Right lung (tissue), 2 donors: ENCODE measurements at regions not wholly inside any gene's neighbourhood (a gene's known extent, or its start where the extent isn't known, plus 50 kb on each side); places are given as distances from the start of the nearest gene placed in this dataset.
"Not testable (repeated sequence)": the region's sequence is repeated elsewhere in the genome, so short reads cannot be mapped to it uniquely, and the experiment has no call there.

ENCODE experiments used
- DNase-seq, 2 donors: peaks; one replicate each; pipeline ENCODE4 v3.0.0-alpha.2; 2013

DNA sequence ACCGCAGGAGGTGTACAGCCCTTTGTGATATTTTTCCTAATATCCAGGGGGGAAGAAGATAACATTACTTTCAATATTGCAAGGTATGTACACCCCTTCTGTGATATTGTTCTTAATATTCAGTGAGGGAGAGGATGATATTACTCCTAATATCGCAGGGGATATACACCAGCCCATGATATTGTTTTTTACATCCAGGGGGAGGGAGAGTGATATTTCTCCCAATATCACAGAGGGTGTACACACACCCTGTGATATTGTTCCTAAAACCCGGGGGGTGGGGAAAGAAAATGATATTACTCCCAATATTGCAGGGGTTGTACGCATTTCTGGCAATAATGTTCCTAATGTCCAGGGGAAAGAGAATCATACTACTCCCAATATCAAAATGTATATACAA lies 58.0 kb upstream of the SLC25A48 start:
- DNase-seq = no peak

- no peak for DNase-seq
Measured at GRCh38 chr5:135761746-135762145, 72.7 kb upstream of the SLC25A48 start.

DNA sequence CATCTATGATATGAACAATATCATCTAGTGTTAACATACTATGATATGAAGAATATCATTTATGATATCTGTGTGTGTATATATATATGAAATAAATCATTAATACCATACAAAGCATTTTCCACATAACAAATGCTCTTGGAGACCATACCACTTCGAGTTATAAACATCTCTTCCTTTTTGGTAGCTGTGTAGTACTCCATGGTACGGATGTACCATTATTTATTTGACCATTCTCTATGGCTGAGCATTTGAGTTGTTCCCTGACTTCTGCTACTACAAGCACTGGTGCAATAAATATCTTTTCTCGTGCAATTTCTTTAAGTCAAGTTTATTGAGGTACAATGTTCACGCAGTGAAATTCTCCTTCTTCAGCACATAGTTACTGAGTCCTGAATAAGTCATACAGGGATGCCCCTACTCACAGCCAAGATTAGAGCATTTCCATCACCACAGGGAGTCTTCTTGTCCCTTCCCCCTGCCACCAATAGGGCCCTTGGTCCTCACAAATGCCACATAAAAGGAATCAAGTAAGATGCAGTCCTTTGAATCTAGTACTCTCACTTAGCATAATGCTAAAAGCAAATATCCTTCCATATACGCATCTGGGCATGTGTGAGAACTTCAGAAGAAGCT lies 75.2 kb upstream of the SLC25A48 start:
- DNase-seq = no peak

DNA sequence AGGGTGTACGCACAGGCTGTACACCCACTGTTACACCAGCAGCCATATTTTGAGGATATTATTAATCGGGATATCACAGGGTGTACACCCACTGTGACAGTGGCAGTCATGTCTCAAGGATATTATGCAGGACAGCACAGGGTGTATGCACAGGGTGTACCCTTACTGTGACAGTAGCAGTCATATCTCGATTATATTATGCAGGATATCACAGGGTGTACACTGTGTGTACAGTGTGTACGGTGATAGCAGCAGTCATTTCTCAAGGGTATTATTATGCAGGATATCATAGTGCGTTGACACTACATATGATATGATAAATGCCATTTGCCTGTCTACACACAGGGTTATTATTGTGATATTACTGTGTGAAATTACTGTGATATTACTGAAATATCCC lies 80.5 kb upstream of the SLC25A48 start:
- no peak for DNase-seq

- DNase-seq = no peak
Measured at GRCh38 chr5:135750506-135750905, 84.0 kb upstream of the SLC25A48 start.

- no peak for DNase-seq
Measured at GRCh38 chr5:135747824-135748223, 86.6 kb upstream of the SLC25A48 start.

DNA sequence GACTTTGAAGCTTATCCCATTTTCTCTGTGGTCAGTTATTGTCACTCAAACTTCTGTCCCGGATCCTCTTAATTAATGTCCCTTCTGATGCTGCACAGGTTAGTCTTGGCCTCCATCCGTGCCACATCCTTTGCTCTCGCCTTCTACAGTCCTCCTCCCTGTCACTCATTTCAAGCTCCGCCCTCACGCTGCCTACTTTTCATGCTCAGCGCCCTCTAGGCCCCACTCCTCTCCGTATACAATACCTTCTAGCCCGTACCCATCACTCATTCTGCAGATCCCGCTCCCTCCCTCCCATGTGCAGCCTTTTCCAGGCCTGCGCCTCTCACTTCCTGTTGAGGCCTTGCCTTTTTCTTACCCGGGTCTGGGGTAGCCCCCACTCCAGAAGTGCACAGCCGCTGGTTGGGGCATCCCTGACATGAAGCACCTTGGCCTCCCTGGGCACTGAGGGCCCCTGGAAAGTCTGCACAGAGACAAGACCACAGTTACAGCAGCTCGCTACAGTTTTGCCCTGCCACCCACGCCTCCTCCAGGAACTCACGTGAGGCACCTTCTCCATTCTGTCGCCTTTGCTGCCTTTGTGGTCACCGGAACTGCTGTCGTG lies 88.5 kb upstream of the SLC25A48 start:
- no peak for DNase-seq

DNA sequence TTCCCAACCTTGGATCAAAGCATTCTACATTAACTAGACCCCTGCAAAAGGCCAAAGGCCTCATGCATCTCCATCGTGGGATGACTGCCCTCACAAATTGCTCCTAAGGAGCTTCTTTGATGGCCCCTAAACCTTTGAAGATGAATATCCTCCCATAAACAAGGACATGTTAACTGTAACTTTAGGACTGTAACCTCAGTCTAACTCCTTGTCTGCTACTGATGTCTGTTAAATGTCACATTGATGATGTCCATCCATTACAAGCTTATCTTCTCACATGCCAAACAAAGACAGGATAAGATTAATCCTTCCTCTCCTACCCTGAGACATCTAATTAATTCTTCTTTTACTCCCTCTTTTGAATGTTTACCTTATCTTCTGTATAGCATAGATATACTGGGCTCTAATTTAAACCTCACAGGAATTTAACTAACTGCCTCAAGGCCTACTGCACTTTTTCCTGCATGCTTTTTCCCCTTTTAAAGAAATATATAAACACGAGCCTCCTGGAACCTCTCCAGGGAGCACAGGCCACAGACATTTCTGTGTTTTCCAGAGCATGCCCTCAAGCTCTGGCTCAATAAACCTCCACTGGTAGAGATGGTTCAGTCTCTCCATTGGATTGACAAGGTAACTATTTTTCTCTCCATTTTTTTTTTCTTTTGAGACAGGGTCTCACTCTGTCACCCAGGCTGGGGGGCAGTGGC lies 90.6 kb upstream of the SLC25A48 start:
- DNase-seq = no peak

GRCh38 chr5:135743181-135743580 lies 91.3 kb upstream of the SLC25A48 start:
- DNase-seq = no peak

DNA sequence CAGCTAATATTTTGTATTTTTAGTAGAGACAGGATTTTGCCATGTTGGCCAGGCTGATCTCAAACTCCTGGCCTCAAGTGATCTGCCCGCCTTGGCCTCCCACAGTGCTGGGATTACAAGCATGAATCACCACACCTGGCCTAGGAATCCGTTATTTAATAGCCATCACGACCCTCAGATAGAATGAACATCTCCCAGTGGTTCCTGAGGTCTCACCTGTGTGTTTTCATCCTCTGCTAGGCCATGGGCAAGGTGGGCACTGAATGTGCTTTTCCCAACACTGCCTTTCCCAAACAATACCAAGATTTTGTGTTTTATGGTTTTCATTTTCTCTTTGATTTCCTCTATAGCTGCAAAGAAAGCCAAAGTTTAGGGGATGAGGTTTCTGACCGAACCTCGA lies 92.2 kb upstream of the SLC25A48 start:
- DNase-seq = not testable (repeated sequence)

DNA sequence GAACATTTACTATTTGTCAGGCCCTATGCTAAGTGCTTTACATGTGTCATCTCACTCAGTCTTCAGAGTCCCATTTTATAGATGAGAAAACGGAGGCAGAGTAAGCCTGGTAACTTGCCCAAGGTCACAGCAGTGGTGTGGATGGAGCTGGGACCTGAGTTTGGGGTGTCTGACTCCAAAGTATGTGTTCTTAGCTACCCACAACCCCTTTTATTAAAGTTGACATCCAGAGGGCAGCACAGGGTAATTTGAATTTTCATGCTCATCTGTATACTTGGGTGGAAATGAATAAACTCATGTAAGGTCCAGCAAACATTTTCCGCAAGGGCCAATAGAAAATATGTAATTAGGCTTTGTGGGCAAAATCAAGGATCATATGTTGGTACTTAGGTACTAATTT lies 93.4 kb upstream of the SLC25A48 start:
- no peak for DNase-seq

DNA sequence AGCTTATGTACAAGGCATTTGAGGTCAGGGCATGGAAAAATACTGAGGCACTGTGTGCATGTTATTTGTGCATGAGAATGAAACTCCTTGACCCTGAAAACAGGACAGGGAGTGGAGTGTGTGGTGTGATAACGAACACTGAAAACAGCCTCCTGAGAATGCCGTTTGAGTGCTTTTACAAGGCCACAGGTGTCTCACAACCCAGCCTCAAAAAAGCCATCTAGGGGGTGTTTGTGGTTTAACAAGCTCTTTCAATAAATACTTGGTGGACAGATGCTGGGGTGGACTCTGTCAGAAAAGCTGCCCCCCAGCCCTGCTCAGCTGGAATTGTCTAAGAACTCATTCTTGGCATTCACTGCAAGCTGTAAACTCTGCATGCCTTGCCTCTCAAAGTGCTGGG lies 94.0 kb upstream of the SLC25A48 start:
- no peak for DNase-seq

DNA sequence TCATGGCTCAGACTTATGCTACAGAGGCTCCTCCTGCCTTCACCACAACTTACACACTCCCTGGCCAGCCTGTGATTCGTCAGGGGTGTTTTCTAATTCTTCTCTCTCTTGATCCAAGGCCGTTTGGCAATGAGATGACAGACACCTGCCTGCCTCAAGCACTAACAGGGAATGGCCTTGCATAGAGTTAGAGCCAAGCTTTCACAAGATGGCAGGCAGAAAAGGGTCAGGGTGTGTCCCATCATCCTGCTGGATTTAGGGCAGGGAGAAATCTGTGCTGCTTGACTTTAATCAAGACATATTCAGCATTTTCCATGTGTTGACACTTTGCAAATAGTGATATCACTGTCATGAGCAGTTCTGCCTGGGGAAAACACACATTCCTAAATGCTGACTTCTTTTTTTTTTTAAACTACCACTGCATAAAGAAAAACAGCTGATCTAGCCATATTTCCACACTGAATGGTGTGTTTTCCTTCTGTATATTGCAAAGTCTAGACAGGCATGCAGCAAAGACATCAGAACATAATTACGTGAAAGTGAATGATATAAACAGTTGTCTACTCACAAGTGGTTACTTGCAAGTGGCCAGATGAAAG lies 95.0 kb upstream of the SLC25A48 start:
- peak; percentile 58 to 71 for DNase-seq

- no peak for DNase-seq
Measured at GRCh38 chr5:135738564-135738875, 95.9 kb upstream of the SLC25A48 start.

DNA sequence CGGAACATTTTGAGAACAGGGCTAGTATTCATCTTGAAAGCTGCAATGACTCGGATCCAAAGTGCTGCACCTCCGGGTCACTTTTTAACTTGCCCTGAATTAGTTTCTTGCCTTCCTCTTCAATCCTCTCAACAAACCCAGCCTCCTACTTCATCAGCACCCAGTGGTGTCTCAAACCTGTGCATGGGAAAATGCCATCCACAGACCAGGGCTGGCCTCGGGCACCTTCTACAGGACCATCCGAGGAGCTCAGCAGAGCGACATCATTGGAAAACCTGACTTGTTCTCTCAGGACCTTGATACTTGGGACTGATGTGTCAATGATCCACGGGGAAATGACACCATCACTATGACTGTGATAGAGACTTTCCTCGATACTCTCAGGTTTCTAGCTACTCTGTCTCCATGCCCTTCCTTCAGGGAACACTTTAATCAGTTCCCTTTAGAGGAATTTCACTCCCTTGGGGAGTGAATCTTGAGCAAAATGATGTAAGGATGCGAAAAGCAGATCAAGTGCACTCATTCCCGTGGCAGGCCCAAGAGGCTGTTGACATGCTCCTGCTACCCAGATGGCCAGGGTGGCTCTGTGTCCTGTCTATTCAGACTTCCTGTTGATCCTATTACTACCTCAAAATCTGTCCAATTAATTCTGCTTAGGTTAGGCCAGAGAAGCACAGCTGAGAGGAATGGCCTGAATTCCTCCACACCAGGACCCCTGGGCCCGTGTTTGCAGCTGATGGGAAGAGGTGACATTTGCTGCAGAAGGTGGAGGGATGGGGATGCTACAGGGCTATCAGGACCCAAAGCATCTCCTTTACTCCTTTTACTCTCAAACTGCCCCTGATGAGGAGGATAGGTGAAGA lies 96.5 kb upstream of the SLC25A48 start:
- no peak for DNase-seq

DNA sequence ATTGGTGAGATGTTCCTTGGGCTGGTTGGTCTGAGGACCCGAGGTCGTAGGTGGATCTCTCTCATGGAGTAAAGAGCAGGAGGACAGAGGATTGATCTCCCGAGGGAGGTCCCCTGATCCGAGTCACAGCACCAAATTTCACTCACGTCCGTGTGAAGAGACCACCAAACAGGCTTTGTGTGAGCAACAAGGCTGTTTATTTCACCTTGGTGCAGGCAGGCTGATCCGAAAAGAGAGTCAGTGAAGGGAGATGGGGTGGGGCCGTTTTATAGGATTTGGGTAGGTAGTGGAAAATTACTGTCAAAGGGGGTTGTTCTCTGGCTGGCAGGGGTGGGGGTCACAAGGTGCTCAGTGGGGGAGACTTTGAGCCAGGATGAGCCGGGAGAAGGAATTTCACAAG lies 97.5 kb upstream of the SLC25A48 start:
- not testable (repeated sequence) for DNase-seq

- DNase-seq = no peak
Measured at GRCh38 chr5:135735831-135736230, 98.6 kb upstream of the SLC25A48 start.

DNA sequence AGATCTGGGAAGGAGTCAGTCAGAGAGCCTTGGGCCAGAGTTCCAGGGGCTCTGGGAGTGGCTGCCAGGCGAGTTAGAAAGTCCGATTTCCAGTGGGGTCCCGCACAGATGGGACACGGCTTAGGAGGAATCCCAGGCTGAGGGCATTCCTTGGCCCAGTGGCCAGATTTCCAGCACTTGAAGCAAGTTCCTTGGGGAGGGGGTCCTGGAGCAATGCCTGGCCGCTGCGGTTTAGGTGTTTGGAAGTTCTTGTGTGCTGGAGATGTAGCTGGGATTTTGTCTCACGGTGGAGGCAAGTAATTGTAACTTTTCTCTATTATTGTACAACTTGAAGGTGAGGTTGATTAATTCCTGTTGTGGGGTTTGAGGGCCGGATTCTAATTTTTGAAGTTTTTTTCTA lies 99.5 kb upstream of the SLC25A48 start:
- not testable (repeated sequence) for DNase-seq

GRCh38 chr5:135731034-135731433 lies 103.4 kb upstream of the SLC25A48 start:
- not testable (repeated sequence) for DNase-seq

DNA sequence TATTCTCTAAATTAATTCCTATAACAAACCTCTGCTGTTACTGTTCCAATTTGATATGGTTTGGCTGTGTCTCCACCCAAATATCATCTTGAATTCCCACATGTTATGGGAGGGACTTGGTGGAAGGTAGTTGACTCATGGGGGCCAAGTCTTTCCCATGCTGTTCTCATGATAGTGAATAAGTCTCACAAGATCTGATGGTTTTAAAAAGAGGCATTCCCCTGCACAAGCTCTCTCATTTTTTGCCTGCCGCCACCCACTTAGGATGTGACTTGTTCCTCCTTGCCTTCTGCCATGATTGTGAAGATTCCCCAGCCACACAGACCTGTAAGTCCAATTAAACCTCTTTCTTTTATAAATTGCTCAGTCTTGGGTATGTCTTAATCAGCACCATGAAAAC lies 104.3 kb upstream of the SLC25A48 start:
- not testable (repeated sequence) for DNase-seq

DNA sequence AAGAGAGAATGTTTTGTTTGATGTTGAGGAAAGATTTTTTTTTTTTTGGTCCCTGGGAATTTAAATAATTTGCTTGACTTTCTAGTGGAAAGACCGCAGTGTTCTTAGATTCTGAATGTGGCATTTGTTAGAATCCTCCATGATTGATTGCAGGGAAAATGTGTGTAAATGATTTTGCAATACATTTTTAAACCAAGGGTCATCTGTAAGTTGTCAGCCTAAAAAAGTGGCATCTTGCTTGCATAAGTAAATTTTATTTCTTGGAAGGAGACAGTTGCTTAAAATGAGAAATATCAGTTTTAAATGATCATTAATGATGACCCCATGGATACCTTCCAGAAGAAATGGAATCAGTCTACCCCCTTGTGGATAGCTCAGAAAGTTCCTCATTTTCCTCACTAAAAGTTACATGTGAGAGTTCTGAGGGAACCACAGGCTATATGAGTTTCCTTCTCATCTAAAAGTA lies 105.1 kb upstream of the SLC25A48 start:
- peak; percentile 35 to 46 for DNase-seq

GRCh38 chr5:135724617-135725016 lies 109.8 kb upstream of the SLC25A48 start:
- DNase-seq = no peak
